ENCODE measurements at regions not wholly inside any gene's neighbourhood (a gene's known extent, or its start where the extent isn't known, plus 50 kb on each side); places are given as distances from the start of the nearest gene placed in this dataset.
"Not testable (repeated sequence)": the region's sequence is repeated elsewhere in the genome, so short reads cannot be mapped to it uniquely, and the experiment has no call there.

DNA sequence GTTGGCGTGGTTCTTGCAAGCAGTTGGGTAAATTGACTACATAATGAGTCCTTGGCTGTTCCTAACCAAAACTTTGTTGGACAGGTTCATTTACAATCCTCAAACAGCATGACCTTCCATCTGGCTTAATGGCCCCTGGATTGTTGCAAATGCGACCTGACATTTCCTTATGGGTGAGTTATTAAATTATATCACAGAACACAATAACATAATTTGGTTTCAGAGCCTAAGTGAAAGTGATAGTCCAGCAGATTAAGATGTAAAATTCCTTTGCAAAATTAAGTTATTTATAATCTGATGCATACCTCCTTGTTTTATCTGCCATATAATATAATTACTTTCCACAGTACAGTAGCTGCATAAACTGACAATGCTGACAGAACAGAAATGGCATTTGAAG, 224.4 kb downstream of the TUSC1 start:
- peaks cover 14% of the 10 kb centered on the region for H3K9me3 Mint-ChIP-seq
- DNase-seq (no peak), ATAC-seq (ENCODE audit: poor library complexity) (no peak)
- ChIA-PET CTCF (no interaction called here), POLR2A (no interaction called here)
- no peaks in the 10 kb centered on the region for H3K36me3 Mint-ChIP-seq (ENCODE audit: low read depth)
- intact Hi-C loops (cut with DNase I, micrococcal nuclease) = no loop called here
- Histone ChIP-seq H3K27me3 (ENCODE audit: control insufficient read depth in 1 of 2, insufficient read depth in 2 of 2, low read length in 2 of 2) (no peaks in the 10 kb centered on the region), H3K27ac (ENCODE audit: low read depth in 1 of 2, low read length in 2 of 2) (no peak overlapping the region), H3K4me3 (ENCODE audit: low read length) (no peak overlapping the region), H3K4me1 (ENCODE audit: insufficient read depth, low read length) (no peaks in the 10 kb centered on the region), H3K36me3 (ENCODE audit: insufficient read depth, low read length) (no peaks in the 10 kb centered on the region), H3K9me3 (ENCODE audit: control insufficient read depth in 1 of 2, insufficient read depth in 1 of 2, low read length in 2 of 2) (no peaks in the 10 kb centered on the region)
- H3K4me1 Mint-ChIP-seq (ENCODE audit: low read depth) = no peaks in the 10 kb centered on the region
- H3K4me3 Mint-ChIP-seq = no peak overlapping the region
- TF ChIP-seq, protein P1, sequence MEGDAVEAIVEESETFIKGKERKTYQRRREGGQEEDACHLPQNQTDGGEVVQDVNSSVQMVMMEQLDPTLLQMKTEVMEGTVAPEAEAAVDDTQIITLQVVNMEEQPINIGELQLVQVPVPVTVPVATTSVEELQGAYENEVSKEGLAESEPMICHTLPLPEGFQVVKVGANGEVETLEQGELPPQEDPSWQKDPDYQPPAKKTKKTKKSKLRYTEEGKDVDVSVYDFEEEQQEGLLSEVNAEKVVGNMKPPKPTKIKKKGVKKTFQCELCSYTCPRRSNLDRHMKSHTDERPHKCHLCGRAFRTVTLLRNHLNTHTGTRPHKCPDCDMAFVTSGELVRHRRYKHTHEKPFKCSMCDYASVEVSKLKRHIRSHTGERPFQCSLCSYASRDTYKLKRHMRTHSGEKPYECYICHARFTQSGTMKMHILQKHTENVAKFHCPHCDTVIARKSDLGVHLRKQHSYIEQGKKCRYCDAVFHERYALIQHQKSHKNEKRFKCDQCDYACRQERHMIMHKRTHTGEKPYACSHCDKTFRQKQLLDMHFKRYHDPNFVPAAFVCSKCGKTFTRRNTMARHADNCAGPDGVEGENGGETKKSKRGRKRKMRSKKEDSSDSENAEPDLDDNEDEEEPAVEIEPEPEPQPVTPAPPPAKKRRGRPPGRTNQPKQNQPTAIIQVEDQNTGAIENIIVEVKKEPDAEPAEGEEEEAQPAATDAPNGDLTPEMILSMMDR (IDR thresholded peaks at IDR 0.05) = no peak
- H3K27me3 Mint-ChIP-seq = no peaks in the 10 kb centered on the region
- H3K27ac Mint-ChIP-seq = no peak overlapping the region

DNA sequence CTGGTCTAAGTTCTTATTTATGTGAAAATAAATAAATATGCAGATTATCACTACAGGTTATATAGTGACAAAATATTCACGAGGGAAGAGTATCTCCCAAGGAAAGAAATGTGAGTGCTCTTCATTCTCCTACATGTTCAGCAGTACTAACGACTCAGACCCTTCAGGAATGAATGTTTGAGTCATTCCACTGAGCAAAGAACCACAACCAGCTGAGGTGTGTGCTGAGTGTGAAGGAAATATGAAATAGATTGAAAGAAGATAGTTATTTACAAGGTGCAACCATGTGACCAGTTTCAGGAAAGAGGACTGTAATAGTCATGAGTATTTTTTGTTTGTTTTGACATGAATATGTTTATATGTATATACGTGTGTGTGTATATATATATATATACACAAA, 228.7 kb downstream of the TUSC1 start:
- H3K4me3 Mint-ChIP-seq = no peak overlapping the region

DNA sequence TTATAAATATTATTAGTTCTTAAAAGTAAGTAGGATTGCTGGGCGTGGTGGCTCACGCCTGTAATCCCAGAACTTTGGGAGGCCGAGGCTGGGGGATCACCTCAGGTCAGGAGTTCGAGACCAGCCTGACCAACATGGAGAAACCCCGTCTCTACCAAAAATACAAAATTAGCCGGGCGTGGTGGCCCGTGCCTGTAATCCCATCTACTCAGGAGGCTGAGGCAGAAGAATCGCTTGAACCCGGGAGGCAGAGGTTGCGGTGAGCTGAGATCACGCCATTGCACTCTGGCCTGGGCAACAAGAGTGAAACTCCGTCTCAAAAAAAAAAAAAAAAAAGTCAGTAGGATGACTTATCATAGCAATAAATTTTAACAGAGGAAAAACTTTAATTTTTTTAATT, 232.5 kb downstream of the TUSC1 start:
- intact Hi-C loops (cut with DNase I, micrococcal nuclease); POLR2A ChIA-PET: not testable (repeated sequence)

More for the DNA sequence above, 228.7 kb downstream of the TUSC1 start:
- Histone ChIP-seq H3K36me3 (ENCODE audit: insufficient read depth, low read length) (no peaks in the 10 kb centered on the region), H3K27me3 (ENCODE audit: control insufficient read depth in 1 of 2, insufficient read depth in 2 of 2, low read length in 2 of 2) (no peaks in the 10 kb centered on the region), H3K9me3 (ENCODE audit: control insufficient read depth in 1 of 2, insufficient read depth in 1 of 2, low read length in 2 of 2) (peaks cover 0 to 5% of the 10 kb centered on the region in 2 experiments), H3K4me1 (ENCODE audit: insufficient read depth, low read length) (no peaks in the 10 kb centered on the region), H3K4me3 (ENCODE audit: low read length) (no peak overlapping the region), H3K27ac (ENCODE audit: low read depth in 1 of 2, low read length in 2 of 2) (no peak overlapping the region)
- Mint-ChIP-seq H3K9me3 (peaks cover 6% of the 10 kb centered on the region), H3K27ac (no peak overlapping the region), H3K36me3 (ENCODE audit: low read depth) (no peaks in the 10 kb centered on the region), H3K4me1 (ENCODE audit: low read depth) (no peaks in the 10 kb centered on the region), H3K27me3 (no peaks in the 10 kb centered on the region)
- intact Hi-C loops (cut with DNase I, micrococcal nuclease) = no loop called here
- TF ChIP-seq, protein P1 (IDR thresholded peaks at IDR 0.05) = no peak
- POLR2A ChIA-PET = no interaction called here
- ATAC-seq (ENCODE audit: poor library complexity) (no peak), DNase-seq (no peak)
- CTCF ChIA-PET = no interaction called here

DNA sequence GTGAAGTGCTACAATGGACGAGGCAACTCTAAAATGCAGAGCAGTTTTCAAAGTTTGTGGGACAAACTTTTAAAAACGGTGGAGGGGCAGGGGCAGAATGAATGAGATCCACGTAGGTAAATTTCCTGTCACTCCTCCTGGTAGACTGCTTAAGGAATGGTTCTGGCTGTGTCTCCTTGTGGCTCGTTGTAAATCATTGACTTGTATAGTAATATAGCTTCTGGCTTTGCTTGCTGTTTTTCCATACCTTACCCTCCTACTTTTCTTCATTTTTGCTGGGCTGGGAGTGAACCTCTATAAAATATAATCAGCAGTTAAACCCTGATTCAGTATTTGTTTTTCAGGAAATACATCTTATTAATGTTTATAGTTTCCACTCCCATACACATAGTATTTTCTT, 235.7 kb downstream of the TUSC1 start:
- H3K9me3 Mint-ChIP-seq = peaks cover 6% of the 10 kb centered on the region

More for the DNA sequence above, 232.5 kb downstream of the TUSC1 start:
- H3K4me1 ChIP-seq (ENCODE audit: insufficient read depth, low read length); H3K4me3 ChIP-seq (ENCODE audit: low read length); ATAC-seq (ENCODE audit: poor library complexity); H3K36me3 Mint-ChIP-seq (ENCODE audit: low read depth); H3K9me3 Mint-ChIP-seq; H3K27ac Mint-ChIP-seq; H3K36me3 ChIP-seq (ENCODE audit: insufficient read depth, low read length); H3K27ac ChIP-seq (ENCODE audit: low read depth in 1 of 2, low read length in 2 of 2); H3K27me3 ChIP-seq (ENCODE audit: control insufficient read depth in 1 of 2, insufficient read depth in 2 of 2, low read length in 2 of 2); H3K9me3 ChIP-seq (ENCODE audit: control insufficient read depth in 1 of 2, insufficient read depth in 1 of 2, low read length in 2 of 2); DNase-seq; H3K4me1 Mint-ChIP-seq (ENCODE audit: low read depth); H3K27me3 Mint-ChIP-seq; H3K4me3 Mint-ChIP-seq: not testable (repeated sequence)
- CTCF ChIA-PET = interaction anchor here (0.5 kb wide), 1 partner anchor 134 kb away, joined by 3 read pairs; no protein-coding TSS in a partner anchor

More for the DNA sequence above, 235.7 kb downstream of the TUSC1 start:
- ChIA-PET CTCF (no interaction called here), POLR2A (no interaction called here)
- Mint-ChIP-seq H3K4me3 (no peak overlapping the region), H3K36me3 (ENCODE audit: low read depth) (no peaks in the 10 kb centered on the region), H3K27me3 (no peaks in the 10 kb centered on the region), H3K27ac (no peak overlapping the region), H3K4me1 (ENCODE audit: low read depth) (no peaks in the 10 kb centered on the region)
- Histone ChIP-seq H3K27ac (ENCODE audit: low read depth in 1 of 2, low read length in 2 of 2) (no peak overlapping the region), H3K4me3 (ENCODE audit: low read length) (no peak overlapping the region), H3K36me3 (ENCODE audit: insufficient read depth, low read length) (no peaks in the 10 kb centered on the region), H3K9me3 (ENCODE audit: control insufficient read depth in 1 of 2, insufficient read depth in 1 of 2, low read length in 2 of 2) (peaks cover 0 to 5% of the 10 kb centered on the region in 2 experiments), H3K4me1 (ENCODE audit: insufficient read depth, low read length) (no peaks in the 10 kb centered on the region), H3K27me3 (ENCODE audit: control insufficient read depth in 1 of 2, insufficient read depth in 2 of 2, low read length in 2 of 2) (no peaks in the 10 kb centered on the region)
- intact Hi-C loops (cut with DNase I, micrococcal nuclease) = no loop called here
- TF ChIP-seq, protein P1 (IDR thresholded peaks at IDR 0.05) = no peak
- DNase-seq (no peak), ATAC-seq (ENCODE audit: poor library complexity) (no peak)

Data from CD4-positive, alpha-beta T cell (primary cell).